MCF 10A (cell line): ENCODE measurements at regions not wholly inside any gene's neighbourhood (a gene's known extent, or its start where the extent isn't known, plus 50 kb on each side); places are given as distances from the start of the nearest gene placed in this dataset.

Experiments
- BruUV-seq: library from RNA; stranded (reverse); fragments of 400-500 nt; replicated peaks from 2 replicates; lab custom pipeline; 2021; lab: Mats Ljungman, UMichigan
- CTCF ChIA-PET: fragments of 300-600 bp; sonication (Branson Sonifier 250); formaldehyde crosslinking; extraction: SDS; loops from one replicate; lab custom pipeline; 2021; ENCODE audit warnings: antibody characterized with exemption, inconsistent platforms; lab: Yijun Ruan, JAX
- POLR2A ChIA-PET: fragments of 300-600, 350-650 bp; sonication (Branson Sonifier 250); formaldehyde crosslinking; extraction: SDS; loops from one replicate; lab custom pipeline; 2020; ENCODE audit warnings: antibody characterized with exemption, inconsistent platforms; lab: Yijun Ruan, JAX
- DNase-seq: peaks from one replicate; pipeline ENCODE4 v3.0.0-alpha.2; 2018; ENCODE audit not compliant: unreplicated experiment
- H3K27ac Mint-ChIP-seq: one replicate; pipeline ENCODE4 v1.8.0; 2022; ENCODE audit warnings: mild to moderate bottlenecking, low read depth, mixed read lengths; ENCODE audit not compliant: unreplicated experiment
- H3K27me3 Mint-ChIP-seq: one replicate; pipeline ENCODE4 v1.8.0; 2022; ENCODE audit warnings: mixed read lengths; ENCODE audit not compliant: insufficient read depth, unreplicated experiment
- H3K36me3 Mint-ChIP-seq: one replicate; pipeline ENCODE4 v1.8.0; 2022; ENCODE audit warnings: mild to moderate bottlenecking, moderate library complexity, mixed read lengths; ENCODE audit not compliant: insufficient read depth, unreplicated experiment
- H3K4me1 Mint-ChIP-seq: one replicate; pipeline ENCODE4 v1.8.0; 2022; ENCODE audit warnings: mixed read lengths; ENCODE audit not compliant: insufficient read depth, unreplicated experiment
- H3K4me3 Mint-ChIP-seq: one replicate; pipeline ENCODE4 v1.8.0; 2022; ENCODE audit warnings: mild to moderate bottlenecking, moderate library complexity, mixed read lengths; ENCODE audit not compliant: unreplicated experiment
- H3K9me3 Mint-ChIP-seq: one replicate; pipeline ENCODE4 v1.8.0; 2022; ENCODE audit warnings: mixed read lengths; ENCODE audit not compliant: unreplicated experiment
- intact Hi-C: fragments of 100-400 bp; cut with micrococcal nuclease; formaldehyde crosslinking; loops from 2 replicates; pipeline ENCODE4 v1.14.1; 2022
- TF ChIP-seq, protein P1 (sequence below): fragments of 200-600 bp; IDR thresholded peaks from one replicate; pipeline ENCODE4 v1.8.0; 2022; ENCODE audit warnings: antibody characterized with exemption, mild to moderate bottlenecking; ENCODE audit not compliant: unreplicated experiment

DNA sequence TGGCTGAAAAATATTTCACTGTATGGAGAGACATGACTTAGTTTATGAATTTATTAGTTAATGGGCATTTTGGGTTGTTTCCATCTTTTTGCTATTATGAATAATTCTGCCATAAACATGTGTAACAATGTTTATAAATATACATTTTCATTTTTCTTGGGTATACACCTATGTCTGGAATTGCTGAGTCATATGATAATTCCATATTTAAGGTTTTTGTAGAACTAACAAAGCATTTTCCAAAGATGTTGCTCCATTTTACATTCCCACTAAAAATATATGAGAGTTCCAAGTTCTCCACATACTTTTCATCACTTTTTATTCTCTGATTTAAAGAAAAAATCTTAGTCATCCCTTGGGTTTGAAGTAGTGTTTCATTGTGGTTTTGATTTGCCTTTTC, 108.8 kb upstream of the LRRTM4 start:
- H3K27ac Mint-ChIP-seq: no peak overlapping the region
- BruUV-seq: no TSS peak
- TF ChIP-seq, protein P1, sequence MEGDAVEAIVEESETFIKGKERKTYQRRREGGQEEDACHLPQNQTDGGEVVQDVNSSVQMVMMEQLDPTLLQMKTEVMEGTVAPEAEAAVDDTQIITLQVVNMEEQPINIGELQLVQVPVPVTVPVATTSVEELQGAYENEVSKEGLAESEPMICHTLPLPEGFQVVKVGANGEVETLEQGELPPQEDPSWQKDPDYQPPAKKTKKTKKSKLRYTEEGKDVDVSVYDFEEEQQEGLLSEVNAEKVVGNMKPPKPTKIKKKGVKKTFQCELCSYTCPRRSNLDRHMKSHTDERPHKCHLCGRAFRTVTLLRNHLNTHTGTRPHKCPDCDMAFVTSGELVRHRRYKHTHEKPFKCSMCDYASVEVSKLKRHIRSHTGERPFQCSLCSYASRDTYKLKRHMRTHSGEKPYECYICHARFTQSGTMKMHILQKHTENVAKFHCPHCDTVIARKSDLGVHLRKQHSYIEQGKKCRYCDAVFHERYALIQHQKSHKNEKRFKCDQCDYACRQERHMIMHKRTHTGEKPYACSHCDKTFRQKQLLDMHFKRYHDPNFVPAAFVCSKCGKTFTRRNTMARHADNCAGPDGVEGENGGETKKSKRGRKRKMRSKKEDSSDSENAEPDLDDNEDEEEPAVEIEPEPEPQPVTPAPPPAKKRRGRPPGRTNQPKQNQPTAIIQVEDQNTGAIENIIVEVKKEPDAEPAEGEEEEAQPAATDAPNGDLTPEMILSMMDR: no peak
- DNase-seq: no peak
- peaks cover 7% of the 10 kb centered on the region for H3K9me3 Mint-ChIP-seq
- no peaks in the 10 kb centered on the region for H3K36me3 Mint-ChIP-seq
- intact Hi-C loops: no loop called here
- ChIA-PET CTCF (no interaction called here), POLR2A (no interaction called here)
- no peaks in the 10 kb centered on the region for H3K4me1 Mint-ChIP-seq
- no peaks in the 10 kb centered on the region for H3K27me3 Mint-ChIP-seq
- H3K4me3 Mint-ChIP-seq: no peak overlapping the region

DNA sequence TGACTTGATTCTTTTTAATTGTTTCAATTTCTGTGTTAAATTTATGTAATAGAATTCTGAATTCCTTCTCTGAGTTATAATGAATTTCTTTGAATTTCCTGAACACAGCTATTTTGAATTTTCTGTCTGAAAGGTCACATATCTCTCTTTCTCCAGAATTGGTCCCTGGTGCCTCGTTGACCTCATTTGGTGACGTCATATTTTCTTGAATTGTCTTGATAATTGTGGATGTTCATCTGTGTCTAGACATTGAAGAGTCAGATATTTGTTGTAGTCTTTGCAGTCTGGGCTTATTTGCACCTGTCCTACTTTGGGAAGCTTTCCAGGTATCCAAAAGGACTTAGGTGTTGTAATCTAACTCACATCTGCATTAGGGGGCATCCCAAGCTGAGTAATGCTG, 111.4 kb upstream of the LRRTM4 start:
- H3K27ac Mint-ChIP-seq: no peak overlapping the region
- intact Hi-C loops: no loop called here
- ChIA-PET POLR2A (no interaction called here), CTCF (interaction anchor here (1.0 kb wide), 1 partner anchor 29 kb away, joined by 3 read pairs; no protein-coding TSS in a partner anchor)
- no TSS peak for BruUV-seq
- H3K4me3 Mint-ChIP-seq: no peak overlapping the region
- H3K4me1 Mint-ChIP-seq: no peaks in the 10 kb centered on the region
- DNase-seq: no peak
- no peaks in the 10 kb centered on the region for H3K27me3 Mint-ChIP-seq
- H3K36me3 Mint-ChIP-seq: no peaks in the 10 kb centered on the region
- peaks cover 11% of the 10 kb centered on the region for H3K9me3 Mint-ChIP-seq
- TF ChIP-seq, protein P1: no peak

- TF ChIP-seq, protein P1: no peak
- Mint-ChIP-seq H3K4me3 (no peak overlapping the region), H3K27me3 (no peaks in the 10 kb centered on the region), H3K27ac (no peak overlapping the region), H3K4me1 (no peaks in the 10 kb centered on the region), H3K9me3 (peaks cover 15% of the 10 kb centered on the region), H3K36me3 (no peaks in the 10 kb centered on the region)
- ChIA-PET CTCF (no interaction called here), POLR2A (interaction anchor here (0.6 kb wide), 1 partner anchor 489 kb away, joined by 3 read pairs; no protein-coding TSS in a partner anchor)
- no TSS peak for BruUV-seq
- intact Hi-C loops: no loop called here
- DNase-seq: no peak
Measured at GRCh38 chr2:77640924-77641323, 118.7 kb upstream of the LRRTM4 start.

GRCh38 chr2:77642339-77642738, 120.2 kb upstream of the LRRTM4 start:
- no TSS peak for BruUV-seq
- Mint-ChIP-seq H3K27me3 (no peaks in the 10 kb centered on the region), H3K4me1 (no peaks in the 10 kb centered on the region), H3K27ac (no peak overlapping the region), H3K4me3 (no peak overlapping the region), H3K9me3 (peaks cover 10% of the 10 kb centered on the region), H3K36me3 (no peaks in the 10 kb centered on the region)
- no peak for DNase-seq
- TF ChIP-seq, protein P1: no peak
- intact Hi-C loops: no loop called here
- ChIA-PET CTCF (no interaction called here), POLR2A (no interaction called here)
